Stimulated activated CD4-positive, alpha-beta T cell treated with anti-CD3 and anti-CD28 coated beads, Interleukin-15, amount 100 ng/mL, for 48 hours (primary cell): ENCODE measurements at regions not wholly inside any gene's neighbourhood (a gene's known extent, or its start where the extent isn't known, plus 50 kb on each side); places are given as distances from the start of the nearest gene placed in this dataset.

Source experiments
- DNase-seq, 2 donors: peaks; one replicate each; pipeline ENCODE4 v3.0.0-alpha.2; 2020; ENCODE audit warnings: low read depth in 2 of 2

GRCh38 chr10:78737883-78738856 is 330.6 kb upstream of the ZMIZ1 start:
- DNase-seq: no peak

- no peak for DNase-seq
These were observed 329.9 kb upstream of the ZMIZ1 start for GRCh38 chr10:78738861-78739260.

GRCh38 chr10:78739444-78740053 is 329.2 kb upstream of the ZMIZ1 start:
- DNase-seq: no peak

GRCh38 chr10:78740976-78741915 is 327.5 kb upstream of the ZMIZ1 start:
- DNase-seq: no peak

- no peak for DNase-seq
These were observed 326.4 kb upstream of the ZMIZ1 start for GRCh38 chr10:78742406-78742729.

GRCh38 chr10:78742730-78743615 is 325.8 kb upstream of the ZMIZ1 start:
- DNase-seq: no peak

- DNase-seq: no peak
These were observed 324.7 kb upstream of the ZMIZ1 start for GRCh38 chr10:78744056-78744455.

- no peak for DNase-seq
These were observed 324.2 kb upstream of the ZMIZ1 start for GRCh38 chr10:78744491-78745090.

GRCh38 chr10:78745441-78745840 is 323.3 kb upstream of the ZMIZ1 start:
- no peak for DNase-seq

- DNase-seq: no peak
These were observed 322.5 kb upstream of the ZMIZ1 start for GRCh38 chr10:78746155-78746763.

GRCh38 chr10:78747401-78748234 is 321.1 kb upstream of the ZMIZ1 start:
- no peak for DNase-seq

- no peak for DNase-seq
These were observed 320.6 kb upstream of the ZMIZ1 start for GRCh38 chr10:78748235-78748533.

- no peak for DNase-seq
These were observed 319.6 kb upstream of the ZMIZ1 start for GRCh38 chr10:78749200-78749599.

GRCh38 chr10:78749898-78750297 is 318.9 kb upstream of the ZMIZ1 start:
- no peak for DNase-seq

GRCh38 chr10:78750418-78750817 is 318.3 kb upstream of the ZMIZ1 start:
- DNase-seq: no peak

- DNase-seq: no peak
These were observed 317.1 kb upstream of the ZMIZ1 start for GRCh38 chr10:78751716-78752115.

- DNase-seq: no peak
These were observed 316.5 kb upstream of the ZMIZ1 start for GRCh38 chr10:78752221-78752620.

GRCh38 chr10:78752708-78753107 is 316.1 kb upstream of the ZMIZ1 start:
- no peak for DNase-seq

GRCh38 chr10:78754269-78755062 is 314.3 kb upstream of the ZMIZ1 start:
- no peak for DNase-seq
